ENCODE measurements at regions not wholly inside any gene's neighbourhood (a gene's known extent, or its start where the extent isn't known, plus 50 kb on each side); places are given as distances from the start of the nearest gene placed in this dataset.

- Histone ChIP-seq H3K27me3 (replicated peaks in 1 of 2; ENCODE audit: control insufficient read depth in 2 of 2, insufficient read depth in 2 of 2, low read length in 1 of 2) (no peaks in the 10 kb centered on the region; a peak in 1 of 4 replicates), H3K4me1 (ENCODE audit: control insufficient read depth, insufficient read depth, low read length) (no peaks in the 10 kb centered on the region), H3K79me2 (ENCODE audit: control insufficient read depth, insufficient read depth, low read length) (no peaks in the 10 kb centered on the region), H2AFZ (ENCODE audit: control insufficient read depth, low read depth, low read length) (no peak overlapping the region), H4K20me1 (ENCODE audit: control insufficient read depth, insufficient read depth) (no peaks in the 10 kb centered on the region), H3K9ac (ENCODE audit: control insufficient read depth, insufficient read depth, low read length) (no peak overlapping the region), H3K27ac (ENCODE audit: control insufficient read depth, insufficient read depth) (no peak overlapping the region), H3K4me2 (ENCODE audit: control insufficient read depth, insufficient read depth) (no peak overlapping the region), H3K4me3 (no peak overlapping the region), H3K9me3 (replicated peaks; ENCODE audit: control insufficient read depth, insufficient read depth, low read length) (no peaks in the 10 kb centered on the region), H3K36me3 (ENCODE audit: control insufficient read depth in 2 of 2, insufficient read depth in 2 of 2, low read length in 1 of 2) (no peaks in the 10 kb centered on the region)
- no peak for DNase-seq (ENCODE audit: low read depth, low spot score)
- FAIRE-seq = no peak
- in situ Hi-C loops (cut with MboI) = no loop called here
- POLR2A ChIA-PET = no interaction called here
- no TSS peak for BruUV-seq (replicated peaks)
- intact Hi-C loops (cut with micrococcal nuclease; ENCODE audit: unreplicated experiment) = no loop called here
- RAD21 ChIA-PET (ENCODE audit: unreplicated experiment) = no interaction called here
- SMC1A ChIA-PET (ENCODE audit: uncharacterized antibody, unreplicated experiment) = no interaction called here
- 6% methylated on average over 2 of the region's 2 CpGs for WGBS (ENCODE audit: insufficient coverage, insufficient replicate concordance, low lambda C conversion rate, missing lambda C conversion rate)
- ATAC-seq = no peak
- CTCF ChIA-PET = no interaction called here
- TF ChIP-seq ZNF592 (IDR thresholded peaks at IDR 0.05) (no peak), HCFC1 (IDR thresholded peaks at IDR 0.05; ENCODE audit: low read length) (no peak), POLR2A (IDR thresholded peaks at IDR 0.05; ENCODE audit: low read depth, low read length) (no peak)
- TF ChIP-seq, protein P1, sequence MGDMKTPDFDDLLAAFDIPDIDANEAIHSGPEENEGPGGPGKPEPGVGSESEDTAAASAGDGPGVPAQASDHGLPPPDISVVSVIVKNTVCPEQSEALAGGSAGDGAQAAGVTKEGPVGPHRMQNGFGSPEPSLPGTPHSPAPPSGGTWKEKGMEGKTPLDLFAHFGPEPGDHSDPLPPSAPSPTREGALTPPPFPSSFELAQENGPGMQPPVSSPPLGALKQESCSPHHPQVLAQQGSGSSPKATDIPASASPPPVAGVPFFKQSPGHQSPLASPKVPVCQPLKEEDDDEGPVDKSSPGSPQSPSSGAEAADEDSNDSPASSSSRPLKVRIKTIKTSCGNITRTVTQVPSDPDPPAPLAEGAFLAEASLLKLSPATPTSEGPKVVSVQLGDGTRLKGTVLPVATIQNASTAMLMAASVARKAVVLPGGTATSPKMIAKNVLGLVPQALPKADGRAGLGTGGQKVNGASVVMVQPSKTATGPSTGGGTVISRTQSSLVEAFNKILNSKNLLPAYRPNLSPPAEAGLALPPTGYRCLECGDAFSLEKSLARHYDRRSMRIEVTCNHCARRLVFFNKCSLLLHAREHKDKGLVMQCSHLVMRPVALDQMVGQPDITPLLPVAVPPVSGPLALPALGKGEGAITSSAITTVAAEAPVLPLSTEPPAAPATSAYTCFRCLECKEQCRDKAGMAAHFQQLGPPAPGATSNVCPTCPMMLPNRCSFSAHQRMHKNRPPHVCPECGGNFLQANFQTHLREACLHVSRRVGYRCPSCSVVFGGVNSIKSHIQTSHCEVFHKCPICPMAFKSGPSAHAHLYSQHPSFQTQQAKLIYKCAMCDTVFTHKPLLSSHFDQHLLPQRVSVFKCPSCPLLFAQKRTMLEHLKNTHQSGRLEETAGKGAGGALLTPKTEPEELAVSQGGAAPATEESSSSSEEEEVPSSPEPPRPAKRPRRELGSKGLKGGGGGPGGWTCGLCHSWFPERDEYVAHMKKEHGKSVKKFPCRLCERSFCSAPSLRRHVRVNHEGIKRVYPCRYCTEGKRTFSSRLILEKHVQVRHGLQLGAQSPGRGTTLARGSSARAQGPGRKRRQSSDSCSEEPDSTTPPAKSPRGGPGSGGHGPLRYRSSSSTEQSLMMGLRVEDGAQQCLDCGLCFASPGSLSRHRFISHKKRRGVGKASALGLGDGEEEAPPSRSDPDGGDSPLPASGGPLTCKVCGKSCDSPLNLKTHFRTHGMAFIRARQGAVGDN (IDR thresholded peaks at IDR 0.05) = no peak
- TF ChIP-seq, protein P2, sequence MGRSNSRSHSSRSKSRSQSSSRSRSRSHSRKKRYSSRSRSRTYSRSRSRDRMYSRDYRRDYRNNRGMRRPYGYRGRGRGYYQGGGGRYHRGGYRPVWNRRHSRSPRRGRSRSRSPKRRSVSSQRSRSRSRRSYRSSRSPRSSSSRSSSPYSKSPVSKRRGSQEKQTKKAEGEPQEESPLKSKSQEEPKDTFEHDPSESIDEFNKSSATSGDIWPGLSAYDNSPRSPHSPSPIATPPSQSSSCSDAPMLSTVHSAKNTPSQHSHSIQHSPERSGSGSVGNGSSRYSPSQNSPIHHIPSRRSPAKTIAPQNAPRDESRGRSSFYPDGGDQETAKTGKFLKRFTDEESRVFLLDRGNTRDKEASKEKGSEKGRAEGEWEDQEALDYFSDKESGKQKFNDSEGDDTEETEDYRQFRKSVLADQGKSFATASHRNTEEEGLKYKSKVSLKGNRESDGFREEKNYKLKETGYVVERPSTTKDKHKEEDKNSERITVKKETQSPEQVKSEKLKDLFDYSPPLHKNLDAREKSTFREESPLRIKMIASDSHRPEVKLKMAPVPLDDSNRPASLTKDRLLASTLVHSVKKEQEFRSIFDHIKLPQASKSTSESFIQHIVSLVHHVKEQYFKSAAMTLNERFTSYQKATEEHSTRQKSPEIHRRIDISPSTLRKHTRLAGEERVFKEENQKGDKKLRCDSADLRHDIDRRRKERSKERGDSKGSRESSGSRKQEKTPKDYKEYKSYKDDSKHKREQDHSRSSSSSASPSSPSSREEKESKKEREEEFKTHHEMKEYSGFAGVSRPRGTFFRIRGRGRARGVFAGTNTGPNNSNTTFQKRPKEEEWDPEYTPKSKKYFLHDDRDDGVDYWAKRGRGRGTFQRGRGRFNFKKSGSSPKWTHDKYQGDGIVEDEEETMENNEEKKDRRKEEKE (IDR thresholded peaks at IDR 0.05) = no peak
These were observed 59.9 kb upstream of the CDC42BPA start for GRCh38 chr1:227378181-227378580.

Measured in GM12878 (cell line).